ENCODE measurements at regions not wholly inside any gene's neighbourhood (a gene's known extent, or its start where the extent isn't known, plus 50 kb on each side); places are given as distances from the start of the nearest gene placed in this dataset.
"Not testable (repeated sequence)": the region's sequence is repeated elsewhere in the genome, so short reads cannot be mapped to it uniquely, and the experiment has no call there.

DNA sequence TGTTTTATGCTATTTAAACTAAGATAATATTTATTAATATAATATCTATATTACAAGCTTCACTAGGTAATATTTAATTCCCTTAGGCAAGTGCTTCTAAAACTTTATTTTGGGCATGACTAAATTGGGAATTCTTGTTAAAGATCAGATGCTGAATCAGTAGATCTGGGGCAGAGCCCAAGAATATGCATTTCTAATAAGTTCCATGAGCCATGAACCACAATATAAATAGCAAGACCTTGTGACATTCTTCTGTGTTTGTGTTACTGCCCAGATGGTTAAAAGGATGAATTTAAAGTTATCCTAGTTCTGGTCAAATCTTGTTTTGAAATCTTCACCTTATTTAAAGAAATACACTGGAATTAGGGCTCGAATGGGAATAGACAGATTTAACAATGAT is 258.4 kb upstream of the CACNA2D1 start:
- no peak for DNase-seq (ENCODE audit: low read depth in 4 of 4, low spot score in 3 of 4)

DNA sequence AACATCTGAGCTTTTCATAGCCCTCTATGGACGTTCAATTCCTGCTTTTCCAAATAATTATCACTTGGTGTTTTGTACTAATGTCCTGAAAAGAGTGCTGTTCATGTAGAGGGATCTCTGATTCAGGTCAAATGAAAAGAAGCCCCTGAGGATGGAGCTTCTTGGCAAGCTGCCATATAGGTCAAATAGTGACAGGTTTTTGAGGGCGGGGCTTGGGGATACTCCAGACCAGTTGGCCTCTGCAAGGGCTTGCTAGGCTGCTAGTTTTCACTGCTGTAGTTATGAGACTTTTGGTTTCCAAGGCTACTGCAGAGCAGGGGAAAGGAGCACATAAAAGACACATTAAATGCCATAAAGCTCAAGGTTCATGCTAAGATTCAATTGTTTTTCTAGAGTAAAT is 257.2 kb upstream of the CACNA2D1 start:
- DNase-seq (ENCODE audit: low read depth in 4 of 4, low spot score in 3 of 4) = no peak

DNA sequence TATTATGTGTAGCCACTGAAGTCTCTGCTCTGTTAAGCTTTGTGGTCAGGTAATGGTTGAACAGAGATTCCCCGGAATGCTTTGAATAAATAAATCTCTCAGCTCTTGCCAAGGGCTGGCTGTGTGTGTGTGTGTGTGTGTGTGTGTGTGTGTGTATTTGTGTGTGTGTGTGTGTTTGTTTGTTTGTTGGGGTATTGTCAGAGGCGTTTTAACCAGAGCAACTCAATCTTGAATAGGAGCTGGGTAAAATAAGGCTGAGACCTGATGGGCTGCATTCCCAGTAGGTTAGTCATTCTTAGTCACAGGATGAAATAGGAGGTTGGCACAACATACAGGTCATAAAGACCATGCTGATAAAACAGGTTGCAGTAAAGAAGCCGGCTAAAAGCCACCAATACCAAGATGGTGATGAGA is 256.2 kb upstream of the CACNA2D1 start:
- no peak for DNase-seq (ENCODE audit: low read depth in 4 of 4, low spot score in 3 of 4)

DNA sequence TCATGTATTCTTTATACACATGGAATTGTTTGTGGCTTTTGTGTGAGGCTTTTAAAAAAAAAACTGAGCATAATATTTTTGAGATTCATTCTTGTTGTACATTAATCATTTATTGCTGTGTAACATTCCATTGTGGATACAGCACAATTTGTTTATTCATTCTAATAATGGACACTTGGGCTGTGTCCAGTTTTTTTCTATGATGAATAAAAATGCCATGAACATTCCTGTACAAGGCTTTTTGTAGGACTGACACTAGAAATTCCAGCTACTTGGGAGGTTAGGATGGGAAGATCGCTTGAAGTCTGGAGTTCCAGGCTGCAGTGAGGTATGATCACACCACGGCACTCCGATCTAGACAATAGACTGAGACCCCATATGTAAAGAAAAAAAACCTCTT is 254.3 kb upstream of the CACNA2D1 start:
- no peak for DNase-seq (ENCODE audit: low read depth in 4 of 4, low spot score in 3 of 4)

DNA sequence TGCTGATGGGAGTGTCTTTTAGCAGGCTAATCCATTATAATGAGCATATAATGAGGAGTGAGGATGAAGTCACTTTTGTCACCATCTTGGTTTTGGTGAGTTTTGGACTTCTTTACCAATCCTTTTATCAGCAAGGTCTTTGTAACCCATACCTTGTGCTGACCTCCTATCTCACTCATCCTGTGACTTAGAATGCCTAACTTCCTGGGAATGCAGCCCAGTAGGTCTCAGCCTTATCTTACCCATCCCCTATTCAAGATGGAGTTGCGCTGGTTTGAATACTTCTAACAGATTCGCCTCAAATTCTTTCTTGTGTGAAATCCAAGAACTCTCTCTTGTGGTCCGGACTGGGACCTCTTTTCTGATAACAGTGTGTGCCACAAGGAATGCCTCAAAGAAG is 253.1 kb upstream of the CACNA2D1 start:
- DNase-seq (ENCODE audit: low read depth in 4 of 4, low spot score in 3 of 4) = no peak

DNA sequence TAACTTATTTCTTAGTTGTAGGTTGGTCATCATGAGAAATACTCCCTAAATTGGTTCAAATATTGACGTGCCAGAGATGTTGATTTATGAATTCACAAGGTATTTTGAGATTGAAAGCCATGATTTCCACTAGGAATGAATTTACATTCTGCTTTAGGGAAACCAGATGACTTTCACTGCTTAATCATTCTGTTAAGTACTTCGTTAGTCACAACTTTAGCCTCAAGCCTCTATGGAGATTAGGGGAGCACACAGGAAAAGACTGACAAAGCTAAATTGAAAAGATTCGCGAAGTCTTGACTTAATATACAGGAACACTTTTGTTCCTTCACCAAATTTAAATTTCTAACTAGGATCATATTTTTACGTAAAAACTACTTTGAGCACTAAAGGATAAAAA is 250.4 kb upstream of the CACNA2D1 start:
- DNase-seq (ENCODE audit: low read depth in 4 of 4, low spot score in 3 of 4) = no peak

DNA sequence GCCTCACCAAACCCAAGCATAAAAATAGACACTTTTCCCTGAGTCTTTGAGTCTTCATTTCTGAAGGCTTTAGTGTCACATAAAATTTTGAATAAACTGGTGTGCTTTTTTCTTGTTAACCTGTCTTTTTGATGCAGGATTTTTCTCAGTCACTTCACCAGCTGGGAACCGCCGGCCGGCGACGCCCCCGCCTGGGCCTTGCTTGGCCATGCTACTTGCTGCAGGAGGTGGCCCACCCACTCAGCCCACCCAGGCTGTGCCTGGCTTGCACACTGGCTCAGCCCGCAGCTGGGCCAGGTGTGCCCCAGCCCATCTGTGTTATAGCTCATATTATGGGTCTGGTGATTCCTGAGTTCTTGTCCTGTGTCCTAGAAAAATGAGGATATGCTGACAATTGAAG is 247.4 kb upstream of the CACNA2D1 start:
- no peak for DNase-seq (ENCODE audit: low read depth in 4 of 4, low spot score in 3 of 4)

DNA sequence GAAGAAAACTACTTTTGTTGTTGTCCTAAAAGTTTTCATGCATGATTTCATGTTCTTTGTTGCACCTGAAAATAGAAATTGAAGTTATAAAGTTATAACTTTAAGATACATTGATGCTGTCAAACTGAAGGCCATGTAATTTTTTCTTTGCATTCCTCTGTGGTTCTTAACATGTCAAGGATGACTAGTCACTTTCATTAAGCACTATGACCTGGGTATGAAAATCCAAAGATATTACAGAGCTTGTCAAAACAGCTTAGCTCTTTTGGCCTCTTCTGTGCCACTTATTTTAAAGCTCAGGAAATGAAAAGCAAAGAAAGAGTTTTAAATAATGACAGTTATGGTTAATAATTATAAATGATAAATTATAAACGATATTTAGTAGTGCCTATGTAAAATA is 241.6 kb upstream of the CACNA2D1 start:
- no peak for DNase-seq (ENCODE audit: low read depth in 4 of 4, low spot score in 3 of 4)

DNA sequence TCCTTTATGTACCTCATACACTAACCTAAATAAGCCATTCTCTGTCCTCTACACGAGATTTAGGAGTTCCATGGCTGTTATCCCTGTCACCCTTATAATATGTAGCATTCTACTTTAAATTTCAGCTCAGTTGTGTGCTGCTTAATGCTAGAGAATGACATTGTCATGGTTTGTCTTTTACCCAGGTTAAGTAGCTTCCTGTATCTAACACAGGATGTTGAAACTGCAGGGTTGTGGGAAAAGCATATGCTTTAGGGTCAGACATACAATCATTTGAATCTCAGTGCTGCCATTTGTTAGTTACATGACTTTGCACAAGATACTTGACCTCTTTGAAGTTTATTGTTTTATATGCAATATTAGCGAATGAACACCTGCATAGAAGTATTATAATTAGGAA is 235.1 kb upstream of the CACNA2D1 start:
- no peak for DNase-seq (ENCODE audit: low read depth in 4 of 4, low spot score in 3 of 4)

DNA sequence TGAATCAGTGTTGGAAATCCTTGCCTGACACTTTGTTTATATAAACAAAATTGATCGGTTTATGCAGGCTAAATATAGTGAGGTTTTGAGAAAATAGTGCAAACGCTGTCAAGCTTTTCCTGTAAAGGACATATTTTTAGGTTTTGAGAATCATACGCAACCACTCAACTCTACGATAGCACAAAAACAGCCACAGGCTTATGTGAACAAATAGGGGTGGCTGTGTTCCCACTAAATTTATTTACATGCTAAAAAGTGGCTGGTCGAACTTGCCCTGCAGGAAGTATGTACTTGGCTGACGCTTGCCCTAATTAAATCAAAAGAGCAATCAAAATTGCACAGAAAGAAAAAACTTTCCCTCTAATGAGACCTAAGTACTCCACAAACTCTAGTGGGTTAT is 234.7 kb upstream of the CACNA2D1 start:
- no peak for DNase-seq (ENCODE audit: low read depth in 4 of 4, low spot score in 3 of 4)

DNA sequence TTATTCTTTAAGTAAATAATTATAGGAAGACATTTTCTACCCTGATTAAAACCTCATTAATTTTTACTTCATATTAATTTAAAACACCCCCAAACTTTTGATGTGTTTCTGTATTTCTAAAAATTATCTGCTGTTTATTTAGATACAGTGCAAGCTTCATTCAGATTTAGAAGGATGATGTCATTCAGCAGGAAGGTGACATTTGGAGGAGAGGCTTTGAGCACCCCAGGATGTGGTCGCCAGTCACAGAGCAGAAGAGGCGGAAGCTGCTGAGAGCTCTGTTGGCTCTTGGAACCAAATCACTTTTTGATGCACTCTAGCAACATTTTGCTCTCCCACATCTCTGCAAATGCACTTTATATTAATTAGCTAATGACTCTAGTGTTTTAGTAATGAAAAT is 233.9 kb upstream of the CACNA2D1 start:
- DNase-seq (ENCODE audit: low read depth in 4 of 4, low spot score in 3 of 4) = no peak

DNA sequence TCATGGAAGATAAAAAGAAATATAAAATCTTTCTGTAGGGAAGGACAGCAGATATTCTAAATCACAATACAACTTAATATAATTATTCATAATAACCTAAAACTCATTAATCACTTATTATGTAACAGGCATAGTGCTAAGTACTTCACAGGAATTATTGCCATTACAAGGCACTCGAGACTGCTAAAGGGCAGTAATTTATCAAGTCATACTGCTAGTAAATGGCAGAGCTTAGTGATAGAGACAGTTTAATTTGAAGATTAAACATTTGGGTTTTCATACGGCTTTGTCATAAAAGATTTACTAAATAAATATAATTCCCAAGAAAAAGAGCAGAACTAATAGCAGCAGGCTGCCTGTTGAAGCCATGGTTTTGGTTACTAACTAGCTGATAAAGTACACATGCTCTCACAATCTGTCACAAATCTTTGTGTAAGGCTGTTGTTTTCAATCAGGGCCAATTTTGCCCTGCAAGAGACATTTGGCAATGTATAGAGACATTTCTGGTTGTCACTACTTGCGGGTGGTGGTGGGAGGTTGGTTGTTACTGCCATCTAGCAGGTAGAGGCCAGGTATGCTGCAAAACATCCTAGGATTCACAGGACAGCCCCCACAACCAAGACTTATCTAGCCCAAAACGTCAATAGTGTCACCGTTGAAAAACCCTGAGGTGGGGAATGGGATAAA is 233.3 kb upstream of the CACNA2D1 start:
- DNase-seq (ENCODE audit: low read depth in 4 of 4, low spot score in 3 of 4) = no peak

DNA sequence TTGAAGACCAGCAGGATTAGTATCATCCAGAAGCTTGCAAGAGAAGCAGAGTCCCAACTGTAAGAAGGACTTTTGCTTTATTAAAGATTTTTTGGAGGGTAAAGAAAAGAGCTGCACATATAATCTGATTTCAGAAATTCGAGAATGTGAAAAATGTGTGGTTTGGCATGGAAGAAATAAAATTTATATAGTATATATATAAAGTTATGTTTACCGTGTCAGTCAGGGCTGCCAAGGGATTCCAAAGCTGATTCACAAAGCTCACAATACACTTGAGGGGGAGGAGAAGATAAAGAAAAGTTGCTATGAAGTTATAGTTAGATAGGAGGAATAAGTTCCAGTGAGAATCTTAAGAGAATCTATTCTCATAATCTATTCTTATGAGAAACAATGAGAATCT is 231.8 kb upstream of the CACNA2D1 start:
- no peak for DNase-seq (ENCODE audit: low read depth in 4 of 4, low spot score in 3 of 4)

DNA sequence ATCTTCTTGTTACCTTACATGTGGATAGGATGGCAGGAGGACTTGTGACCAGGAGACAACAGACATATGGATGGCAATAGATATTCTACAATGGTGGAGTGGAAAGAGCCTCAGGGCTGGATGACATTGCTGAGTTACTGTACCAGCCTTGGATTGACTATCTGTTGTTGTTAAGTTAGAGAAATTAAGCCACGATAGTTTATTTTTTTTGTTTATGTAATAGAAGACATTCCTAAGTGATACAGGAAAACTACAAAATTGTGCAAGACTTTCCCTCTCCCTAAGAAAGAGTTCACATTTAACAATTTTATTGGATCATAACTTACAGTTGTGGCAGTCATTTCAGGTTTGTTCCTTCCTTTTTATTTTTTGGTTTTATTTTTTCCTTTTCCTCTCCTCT is 230.7 kb upstream of the CACNA2D1 start:
- no peak for DNase-seq (ENCODE audit: low read depth in 4 of 4, low spot score in 3 of 4)

DNA sequence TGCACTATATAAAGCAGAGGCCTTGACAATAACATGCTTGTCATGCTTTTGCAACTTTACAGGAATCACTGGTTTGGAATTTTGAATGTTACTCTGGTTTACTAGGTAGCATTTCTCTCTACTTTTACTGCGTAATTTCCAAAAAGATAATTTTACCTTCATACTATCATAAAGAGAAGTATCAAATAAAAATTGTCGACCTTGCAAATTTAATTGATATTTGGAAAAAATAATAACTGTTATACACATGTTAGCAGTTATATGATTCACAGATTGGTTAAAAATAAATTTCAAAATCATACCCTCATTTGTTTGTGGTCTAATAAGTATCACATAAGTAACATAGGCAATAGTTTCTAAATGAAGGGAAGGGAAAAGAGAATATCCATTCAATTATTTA is 228.5 kb upstream of the CACNA2D1 start:
- DNase-seq (ENCODE audit: low read depth in 4 of 4, low spot score in 3 of 4) = no peak

DNA sequence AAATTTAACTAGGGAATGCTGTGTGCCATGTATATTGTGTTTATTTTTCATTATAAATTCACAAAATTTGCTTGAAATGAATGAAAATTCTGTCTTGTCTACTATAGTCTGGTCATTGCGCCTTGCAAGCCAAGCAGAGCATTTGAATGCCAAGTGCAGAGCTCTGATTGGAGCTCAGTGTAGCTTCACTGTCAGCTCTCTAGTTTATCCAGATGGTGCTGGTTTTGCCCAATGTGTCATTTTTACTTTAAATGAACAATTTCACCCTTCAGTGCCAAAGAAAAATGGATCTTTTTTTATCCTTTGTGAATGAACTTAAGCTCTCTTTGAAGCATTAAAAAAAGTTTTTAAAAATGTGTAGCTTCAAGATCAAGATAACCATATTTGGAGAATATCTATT is 225.6 kb upstream of the CACNA2D1 start:
- no peak for DNase-seq (ENCODE audit: low read depth in 4 of 4, low spot score in 3 of 4)

DNA sequence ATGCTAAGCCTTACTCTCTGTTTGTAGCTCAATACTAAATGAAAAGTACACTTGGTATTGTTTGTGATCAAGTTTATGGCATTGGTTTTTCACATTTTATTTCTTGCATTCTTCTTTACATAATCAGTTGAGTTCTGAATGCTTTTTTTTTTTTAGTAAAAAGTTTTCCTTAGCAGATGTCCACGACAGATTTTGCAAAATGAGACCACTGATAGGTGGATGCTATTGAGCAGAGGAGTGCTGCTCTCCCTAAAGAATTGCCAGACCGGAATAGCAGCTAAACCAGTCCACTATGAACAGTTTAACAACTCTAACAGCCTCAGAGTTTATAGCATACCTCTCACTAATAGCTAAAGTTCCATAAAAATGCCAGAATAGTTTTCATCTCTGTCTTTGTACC is 225.1 kb upstream of the CACNA2D1 start:
- no peak for DNase-seq (ENCODE audit: low read depth in 4 of 4, low spot score in 3 of 4)

DNA sequence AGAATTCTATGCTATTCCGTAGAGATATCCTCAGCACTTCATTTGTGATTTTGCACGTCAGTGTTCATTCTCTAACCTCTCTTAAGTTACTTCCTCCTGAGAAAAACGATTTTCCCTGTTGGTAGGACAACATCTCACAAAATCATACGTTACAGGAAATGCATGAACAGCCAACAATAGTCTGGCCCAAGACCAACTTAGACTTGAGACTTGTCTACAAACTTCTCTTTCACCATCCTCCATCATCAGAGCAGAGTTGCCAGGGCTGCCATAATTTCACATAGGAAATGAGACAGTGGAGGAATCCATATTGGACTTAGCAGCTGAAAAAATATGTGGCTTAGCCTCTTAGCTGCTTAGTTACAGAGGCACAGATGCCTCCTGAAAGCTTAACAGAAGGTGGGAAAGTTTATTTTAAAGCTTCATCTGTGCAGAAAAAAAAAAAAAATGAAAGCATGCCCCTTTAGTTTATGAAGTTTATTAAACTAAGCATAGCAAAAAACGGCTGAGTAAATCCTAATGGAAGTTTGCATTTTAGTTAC is 222.5 kb upstream of the CACNA2D1 start:
- no peak for DNase-seq (ENCODE audit: low read depth in 4 of 4, low spot score in 3 of 4)

DNA sequence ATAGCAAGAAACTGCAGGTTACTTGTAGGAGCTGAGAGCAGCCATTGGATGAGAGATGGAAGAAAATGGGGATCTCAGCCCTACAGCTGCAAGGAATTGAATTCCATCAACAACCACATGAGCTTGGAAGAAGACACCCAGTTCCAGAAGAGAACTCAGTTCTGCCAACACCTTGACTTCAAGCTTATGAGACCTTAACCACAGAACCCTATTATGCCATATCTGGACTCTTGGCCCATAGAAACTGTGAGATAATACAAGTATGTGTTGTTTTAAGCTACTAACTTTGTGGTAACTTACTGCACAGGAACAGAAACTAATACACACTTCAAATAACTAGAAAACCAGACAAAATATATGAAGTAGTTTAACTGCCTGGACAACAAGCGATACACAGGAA is 212.4 kb upstream of the CACNA2D1 start:
- DNase-seq (ENCODE audit: low read depth in 4 of 4, low spot score in 3 of 4) = no peak

DNA sequence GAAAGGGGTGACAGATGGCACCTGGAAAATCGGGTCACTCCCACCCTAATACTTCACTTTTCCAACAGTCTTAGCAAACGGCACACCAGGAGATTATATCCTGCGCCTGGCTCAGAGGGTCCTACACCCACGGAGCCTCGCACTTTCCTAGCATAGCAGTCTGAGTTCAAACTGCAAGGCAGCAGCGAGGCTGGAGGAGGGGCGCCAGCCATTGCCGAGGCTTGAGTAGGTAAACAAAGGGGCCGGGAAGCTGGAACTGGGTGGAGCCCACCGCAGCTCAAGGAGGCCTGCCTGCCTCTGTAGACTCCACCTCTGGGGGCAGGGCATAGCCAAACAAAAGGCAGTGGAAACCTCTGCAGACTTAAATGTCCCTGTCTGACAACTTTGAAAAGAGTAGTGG is 206.5 kb upstream of the CACNA2D1 start:
- not testable (repeated sequence) for DNase-seq (ENCODE audit: low read depth in 4 of 4, low spot score in 3 of 4)

DNA sequence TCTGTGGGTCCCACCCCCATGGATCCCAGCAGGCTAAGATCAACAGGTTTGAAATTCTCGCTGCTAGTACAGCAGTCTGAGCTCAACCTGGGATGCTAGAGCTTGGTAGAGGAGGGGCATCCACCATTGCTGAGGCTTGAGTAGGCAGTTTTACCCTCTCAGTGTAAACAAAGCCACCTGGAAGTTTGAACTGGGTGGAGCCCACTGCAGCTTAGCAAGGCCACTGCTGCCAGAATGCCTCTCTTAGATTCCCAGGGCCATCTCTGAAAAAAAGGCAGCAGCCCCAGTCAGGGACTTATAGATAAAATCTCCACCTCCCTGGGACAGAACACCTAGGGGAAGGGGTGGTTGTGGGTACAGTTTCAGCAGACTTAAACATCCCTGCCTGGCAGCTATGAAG is 190.0 kb upstream of the CACNA2D1 start:
- no peak for DNase-seq (ENCODE audit: low read depth in 4 of 4, low spot score in 3 of 4)

DNA sequence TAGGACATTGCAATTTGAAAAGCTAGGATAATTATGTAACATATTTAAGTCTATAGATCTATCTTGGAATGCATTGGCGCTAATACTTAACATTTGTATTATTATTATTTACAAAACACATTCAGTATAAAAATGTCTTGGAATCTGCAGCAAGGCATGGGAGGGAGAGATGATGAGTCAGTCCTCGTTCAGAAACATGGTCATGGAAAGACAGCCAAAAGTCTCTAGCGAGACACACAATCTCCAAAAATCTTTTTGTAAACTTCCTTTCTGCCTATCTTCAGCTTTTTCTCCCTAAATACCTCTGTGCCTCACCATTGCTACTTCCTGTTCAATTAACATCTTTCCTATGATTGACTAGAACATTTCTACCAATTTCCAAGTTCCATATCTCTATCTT is 188.4 kb upstream of the CACNA2D1 start:
- DNase-seq (ENCODE audit: low read depth in 4 of 4, low spot score in 3 of 4) = no peak

DNA sequence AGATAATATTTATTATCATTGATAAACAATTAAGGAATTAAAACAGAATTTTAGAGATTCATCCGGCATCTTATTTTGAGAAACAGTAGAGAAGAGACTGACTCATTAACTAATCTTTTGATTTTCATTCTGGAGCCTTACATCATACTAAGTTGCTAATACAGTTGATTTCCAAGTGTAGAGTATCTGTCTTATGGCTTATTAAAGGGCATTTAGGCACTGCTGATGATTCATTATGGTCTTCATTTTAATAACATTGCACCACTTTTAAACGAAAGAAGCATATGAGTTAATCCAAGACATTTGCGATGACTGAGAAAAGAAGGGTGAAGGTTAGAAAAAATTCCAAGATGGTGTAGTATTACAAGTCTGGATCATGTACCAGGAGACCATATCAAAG is 186.0 kb upstream of the CACNA2D1 start:
- DNase-seq (ENCODE audit: low read depth in 4 of 4, low spot score in 3 of 4) = no peak

Data from right renal pelvis (tissue), 4 donors.